H9 (cell line): ENCODE measurements at regions not wholly inside any gene's neighbourhood (a gene's known extent, or its start where the extent isn't known, plus 50 kb on each side); places are given as distances from the start of the nearest gene placed in this dataset.
A peak's percentile ranks its signal among the peaks of the same experiment; 100 is the strongest.

ENCODE experiments used
- DNase-seq: peaks from one replicate; pipeline ENCODE4 v3.0.0-alpha.2; 2017
- H2AFZ ChIP-seq: one replicate; pipeline ENCODE4 v1.6.1; 2013; ENCODE audit warnings: mild to moderate bottlenecking, low read length, control low read depth, moderate library complexity
- H2AK5ac ChIP-seq: 2 replicates; pipeline ENCODE4 v1.6.1; 2013; ENCODE audit warnings: low read length, control low read depth, mixed read lengths; ENCODE audit not compliant: insufficient read length
- H2BK120ac ChIP-seq: one replicate; pipeline ENCODE4 v1.6.1; 2013; ENCODE audit warnings: low read depth, mild to moderate bottlenecking, low read length, control low read depth, inconsistent platforms; ENCODE audit not compliant: poor library complexity, severe bottlenecking
- H2BK12ac ChIP-seq: 2 replicates; pipeline ENCODE4 v1.6.1; 2013; ENCODE audit warnings: low read length, control low read depth, mixed read lengths, low read depth; ENCODE audit not compliant: insufficient read length
- H2BK15ac ChIP-seq: 2 replicates; pipeline ENCODE4 v1.6.1; 2013; ENCODE audit warnings: low read depth, low read length, control low read depth
- H2BK20ac ChIP-seq: one replicate; pipeline ENCODE4 v1.6.1; 2013; ENCODE audit warnings: low read depth, mild to moderate bottlenecking, low read length, control low read depth, inconsistent platforms; ENCODE audit not compliant: poor library complexity, severe bottlenecking
- H2BK5ac ChIP-seq: 2 replicates; pipeline ENCODE4 v1.6.1; 2013; ENCODE audit warnings: low read length, control low read depth, mixed read lengths; ENCODE audit not compliant: insufficient read length
- H3K14ac ChIP-seq: 2 replicates; pipeline ENCODE4 v1.6.1; 2013; ENCODE audit warnings: low read length, control low read depth; ENCODE audit not compliant: insufficient read depth
- H3K18ac ChIP-seq: 2 replicates; pipeline ENCODE4 v1.6.1; 2013; ENCODE audit warnings: low read depth, mild to moderate bottlenecking, mixed read lengths, low read length, control low read depth; ENCODE audit not compliant: insufficient read length
- H3K23ac ChIP-seq: 2 replicates; pipeline ENCODE4 v1.6.1; 2013; ENCODE audit warnings: low read length, control low read depth, mixed read lengths, low read depth; ENCODE audit not compliant: insufficient read length
- H3K23me2 ChIP-seq: 2 replicates; pipeline ENCODE4 v1.6.1; 2013; ENCODE audit warnings: low read depth, mild to moderate bottlenecking, mixed read lengths, low read length, control low read depth; ENCODE audit not compliant: insufficient read length, poor library complexity, severe bottlenecking
- H3K27ac ChIP-seq: 2 replicates; pipeline ENCODE4 v1.5.1; 2013; ENCODE audit warnings: low read length, control low read depth, mixed read lengths, low read depth; ENCODE audit not compliant: insufficient read length
- H3K27me3 ChIP-seq: 2 replicates; pipeline ENCODE4 v1.6.1; 2013; ENCODE audit warnings: low read length, control low read depth, inconsistent platforms; ENCODE audit not compliant: insufficient read depth
- H3K4ac ChIP-seq: 2 replicates; pipeline ENCODE4 v1.6.1; 2013; ENCODE audit warnings: low read depth, mild to moderate bottlenecking, control low read depth, inconsistent platforms, low read length, moderate library complexity
- H3K4me1 ChIP-seq: 2 replicates; pipeline ENCODE4 v1.6.1; 2013; ENCODE audit warnings: low read length, control low read depth, inconsistent platforms; ENCODE audit not compliant: insufficient read depth
- H3K4me2 ChIP-seq: 2 replicates; pipeline ENCODE4 v1.6.1; 2013; ENCODE audit warnings: low read length, control low read depth, mixed read lengths; ENCODE audit not compliant: insufficient read length, insufficient read depth
- H3K56ac ChIP-seq: 2 replicates; pipeline ENCODE4 v1.6.1; 2013; ENCODE audit warnings: low read depth, mild to moderate bottlenecking, mixed read lengths, low read length, control low read depth; ENCODE audit not compliant: insufficient read length
- H3K79me1 ChIP-seq: 2 replicates; pipeline ENCODE4 v1.6.1; 2013; ENCODE audit warnings: low read depth, mild to moderate bottlenecking, moderate library complexity, low read length, control low read depth, inconsistent platforms; ENCODE audit not compliant: insufficient read depth, poor library complexity, severe bottlenecking
- H3K79me2 ChIP-seq: 2 replicates; pipeline ENCODE4 v1.6.1; 2013; ENCODE audit warnings: low read length, control low read depth, inconsistent platforms; ENCODE audit not compliant: insufficient read depth
- H3K9ac ChIP-seq: 2 replicates; pipeline ENCODE4 v1.6.1; 2013; ENCODE audit warnings: low read length, control low read depth, mixed read lengths; ENCODE audit not compliant: insufficient read length; ENCODE audit errors: extremely low read depth
- H3K9me3 ChIP-seq: one replicate; pipeline ENCODE4 v1.6.1; 2013; ENCODE audit warnings: low read depth, low read length, inconsistent platforms; ENCODE audit not compliant: control insufficient read depth
- H3T11ph ChIP-seq: one replicate; pipeline ENCODE4 v1.6.1; 2013; ENCODE audit warnings: mild to moderate bottlenecking, low read length, control low read depth, inconsistent platforms
- H4K20me1 ChIP-seq: one replicate; pipeline ENCODE4 v1.6.1; 2013; ENCODE audit not compliant: control insufficient read depth, insufficient read length, insufficient read depth
- H4K5ac ChIP-seq: 2 replicates; pipeline ENCODE4 v1.6.1; 2013; ENCODE audit warnings: low read depth, mild to moderate bottlenecking, mixed read lengths, low read length, control low read depth; ENCODE audit not compliant: insufficient read length
- H4K8ac ChIP-seq: replicated peaks from 2 replicates; pipeline ENCODE4 v1.6.1; 2013; ENCODE audit warnings: low read length, control low read depth, mixed read lengths, low read depth; ENCODE audit not compliant: insufficient read length
- H4K91ac ChIP-seq: 2 replicates; pipeline ENCODE4 v1.6.1; 2013; ENCODE audit warnings: low read depth, mild to moderate bottlenecking, moderate library complexity, mixed read lengths, low read length, control low read depth; ENCODE audit not compliant: insufficient read length
- H3K27ac Mint-ChIP-seq, 3 experiments: 2 replicates in 2 of 3; 3 replicates in 1 of 3; pipeline ENCODE4 v1.8.0; 2020 to 2021; ENCODE audit warnings: mixed read lengths in 3 of 3, mild to moderate bottlenecking in 1 of 3, moderate library complexity in 1 of 3
- H3K27me3 Mint-ChIP-seq: 2 replicates; pipeline ENCODE4 v1.8.0; 2021; ENCODE audit warnings: low read depth, mild to moderate bottlenecking, moderate library complexity, mixed read lengths
- H3K36me3 Mint-ChIP-seq, 3 experiments: 2 replicates in 2 of 3; 3 replicates in 1 of 3; pipeline ENCODE4 v1.8.0; 2020 to 2021; ENCODE audit warnings: low read depth in 3 of 3, mixed read lengths in 3 of 3; ENCODE audit not compliant: insufficient read depth in 1 of 3
- H3K4me1 Mint-ChIP-seq, 2 experiments: 2 replicates each; pipeline ENCODE4 v1.8.0; 2020; ENCODE audit warnings: mixed read lengths in 2 of 2
- H3K4me3 Mint-ChIP-seq, 2 experiments: 2 replicates in 1 of 2; 3 replicates in 1 of 2; pipeline ENCODE4 v1.8.0; 2020 to 2021; ENCODE audit warnings: mild to moderate bottlenecking in 2 of 2, mixed read lengths in 2 of 2, moderate library complexity in 1 of 2
- H3K9me3 Mint-ChIP-seq, 2 experiments: 2 replicates in 1 of 2; 3 replicates in 1 of 2; pipeline ENCODE4 v1.8.0; 2020; ENCODE audit warnings: mild to moderate bottlenecking in 2 of 2, mixed read lengths in 2 of 2, moderate library complexity in 1 of 2
- WGBS: extraction: QIAGEN DNeasy Blood & Tissue Kit; methylation state at CpG from one replicate; pipeline ENCODE4 v1.1.7; 2013; ENCODE audit warnings: missing lambda C conversion rate, low lambda C conversion rate, mixed read lengths; ENCODE audit not compliant: insufficient read length; ENCODE audit errors: extremely low coverage; 5-methylcytosine and 5-hydroxymethylcytosine counted together
- TF ChIP-seq, protein P1 (sequence below): fragments of 200-600 bp; sonication (generic); conservative IDR thresholded peaks from 3 replicates; pipeline ENCODE4 v1.8.0; 2021; ENCODE audit warnings: antibody characterized with exemption, mild to moderate bottlenecking

DNA sequence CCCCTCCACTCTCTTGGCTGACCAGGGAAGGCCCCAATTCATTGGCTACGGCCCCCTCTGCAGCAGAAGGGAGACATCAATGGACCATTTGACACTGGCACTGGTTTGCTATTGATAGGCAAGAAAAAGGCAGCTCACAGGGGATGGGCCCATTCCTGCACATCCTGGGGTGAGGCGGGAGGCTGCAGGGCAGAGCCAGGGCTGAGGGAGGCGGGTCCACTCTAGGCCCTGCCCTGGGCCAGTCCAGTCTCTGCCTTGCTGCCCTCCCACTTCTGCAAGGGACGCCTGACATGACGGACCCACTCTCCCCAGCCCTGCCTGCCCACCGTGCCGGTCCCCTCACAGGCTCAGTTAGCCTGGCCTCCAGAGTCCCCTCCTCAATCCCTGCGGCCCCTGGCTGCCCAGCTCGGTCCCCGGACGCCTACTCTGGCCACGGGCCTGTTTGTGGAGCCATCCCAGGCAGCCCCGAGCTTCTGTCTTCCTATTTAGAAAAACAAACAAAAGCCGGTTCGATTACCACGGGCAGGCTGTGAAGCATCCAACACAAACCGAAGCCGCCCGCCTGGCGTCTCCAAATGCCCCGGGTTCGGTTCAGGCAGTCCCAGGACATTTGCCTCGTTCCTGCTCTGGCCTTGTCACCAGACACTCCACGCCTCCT is 160.7 kb downstream of the IRX5 start:
- no peak overlapping the region for H3K27ac Mint-ChIP-seq
- TF ChIP-seq, protein P1, sequence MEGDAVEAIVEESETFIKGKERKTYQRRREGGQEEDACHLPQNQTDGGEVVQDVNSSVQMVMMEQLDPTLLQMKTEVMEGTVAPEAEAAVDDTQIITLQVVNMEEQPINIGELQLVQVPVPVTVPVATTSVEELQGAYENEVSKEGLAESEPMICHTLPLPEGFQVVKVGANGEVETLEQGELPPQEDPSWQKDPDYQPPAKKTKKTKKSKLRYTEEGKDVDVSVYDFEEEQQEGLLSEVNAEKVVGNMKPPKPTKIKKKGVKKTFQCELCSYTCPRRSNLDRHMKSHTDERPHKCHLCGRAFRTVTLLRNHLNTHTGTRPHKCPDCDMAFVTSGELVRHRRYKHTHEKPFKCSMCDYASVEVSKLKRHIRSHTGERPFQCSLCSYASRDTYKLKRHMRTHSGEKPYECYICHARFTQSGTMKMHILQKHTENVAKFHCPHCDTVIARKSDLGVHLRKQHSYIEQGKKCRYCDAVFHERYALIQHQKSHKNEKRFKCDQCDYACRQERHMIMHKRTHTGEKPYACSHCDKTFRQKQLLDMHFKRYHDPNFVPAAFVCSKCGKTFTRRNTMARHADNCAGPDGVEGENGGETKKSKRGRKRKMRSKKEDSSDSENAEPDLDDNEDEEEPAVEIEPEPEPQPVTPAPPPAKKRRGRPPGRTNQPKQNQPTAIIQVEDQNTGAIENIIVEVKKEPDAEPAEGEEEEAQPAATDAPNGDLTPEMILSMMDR = no peak
- H2AFZ ChIP-seq = no peak overlapping the region

More for the DNA sequence above, 160.7 kb downstream of the IRX5 start:
- no peaks in the 10 kb centered on the region for H3K27me3 ChIP-seq
- H2AK5ac ChIP-seq = no peak overlapping the region
- no peak overlapping the region for H3K27ac ChIP-seq
- no peak overlapping the region for H4K91ac ChIP-seq
- H4K8ac ChIP-seq = no peak overlapping the region
- no peak overlapping the region for H3T11ph ChIP-seq
- no peaks in the 10 kb centered on the region for H3K36me3 Mint-ChIP-seq
- H2BK15ac ChIP-seq = no peak overlapping the region
- H3K23ac ChIP-seq = no peak overlapping the region
- WGBS = no CpG with 5 or more reads among the region's 24 CpGs
- H4K20me1 ChIP-seq = no peaks in the 10 kb centered on the region
- no peaks in the 10 kb centered on the region for H3K9me3 ChIP-seq
- H3K79me1 ChIP-seq = no peaks in the 10 kb centered on the region
- no peaks in the 10 kb centered on the region for H3K79me2 ChIP-seq
- H4K5ac ChIP-seq = no peak overlapping the region
- H3K9ac ChIP-seq = no peak overlapping the region
- DNase-seq = peak; percentile 36
- H3K23me2 ChIP-seq = no peaks in the 10 kb centered on the region
- H3K14ac ChIP-seq = 0 out of 2 replicates have a peak overlapping the region, but pooled peaks have one; percentile 40
- no peak overlapping the region for H3K56ac ChIP-seq
- H2BK12ac ChIP-seq = no peak overlapping the region
- peaks cover 0 to 2% of the 10 kb centered on the region in 2 experiments; a peak in 1 of 5 replicates for H3K9me3 Mint-ChIP-seq
- no peak overlapping the region for H2BK120ac ChIP-seq
- H3K4me1 Mint-ChIP-seq = no peaks in the 10 kb centered on the region
- peaks cover 8% of the 10 kb centered on the region for H3K27me3 Mint-ChIP-seq
- no peaks in the 10 kb centered on the region for H3K4me1 ChIP-seq
- no peak overlapping the region for H3K4me3 Mint-ChIP-seq
- H2BK20ac ChIP-seq = no peak overlapping the region
- no peak overlapping the region for H2BK5ac ChIP-seq
- H3K18ac ChIP-seq = no peak overlapping the region
- no peak overlapping the region for H3K4ac ChIP-seq
- no peak overlapping the region for H3K4me2 ChIP-seq
